ENCODE measurements at regions not wholly inside any gene's neighbourhood (a gene's known extent, or its start where the extent isn't known, plus 50 kb on each side); places are given as distances from the start of the nearest gene placed in this dataset.
"Not testable (repeated sequence)": the region's sequence is repeated elsewhere in the genome, so short reads cannot be mapped to it uniquely, and the experiment has no call there.

DNA sequence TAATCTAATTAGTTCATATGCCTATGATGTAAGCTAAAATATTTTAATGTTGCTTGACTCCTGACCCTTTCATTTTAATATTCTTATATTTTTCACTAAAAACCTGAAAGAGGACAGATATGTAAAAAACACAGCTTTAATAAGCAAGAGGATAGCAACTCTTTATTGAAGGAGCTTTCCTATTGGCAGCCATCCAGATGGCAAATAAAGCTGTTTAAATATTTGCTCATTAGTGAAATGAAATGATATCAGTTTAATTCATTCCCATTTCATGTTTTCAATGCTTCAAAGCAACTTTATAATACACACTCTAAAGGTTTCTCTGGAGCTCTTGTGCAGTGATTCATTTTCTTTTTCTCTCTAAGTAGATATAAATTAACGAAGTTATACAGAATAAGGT is 473.4 kb downstream of the PCDH7 start:
- H3K4me1 Mint-ChIP-seq = no peaks in the 10 kb centered on the region
- CTCF ChIA-PET = no interaction called here
- no peak overlapping the region for H3K4me3 Mint-ChIP-seq
- H3K27me3 Mint-ChIP-seq = no peaks in the 10 kb centered on the region
- intact Hi-C loops (cut with DNase I, micrococcal nuclease) = no loop called here
- H3K27ac Mint-ChIP-seq = no peak overlapping the region
- POLR2A ChIA-PET = no interaction called here
- H3K36me3 Mint-ChIP-seq (ENCODE audit: low read depth) = no peaks in the 10 kb centered on the region
- H3K9me3 Mint-ChIP-seq (ENCODE audit: low read depth) = peaks cover 14% of the 10 kb centered on the region
- DNase-seq (no peak), ATAC-seq (no peak)

DNA sequence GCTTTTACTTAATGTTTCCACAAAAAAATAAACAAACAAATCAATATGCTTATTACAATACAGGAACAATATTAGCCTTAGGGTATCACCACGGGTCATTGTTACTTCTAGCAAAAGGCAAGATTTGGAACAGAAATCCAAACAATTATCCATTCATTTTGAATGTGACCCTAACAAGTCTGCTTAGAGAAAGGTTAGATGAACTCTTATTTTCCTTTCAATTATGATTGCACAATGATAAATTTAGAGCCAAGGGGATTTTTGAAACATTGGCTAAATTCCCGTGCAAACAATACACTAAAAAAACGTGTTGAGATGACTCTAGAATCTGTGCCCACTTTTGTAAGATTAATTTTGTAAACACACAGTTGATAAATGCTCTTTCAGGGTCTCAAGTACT is 474.7 kb downstream of the PCDH7 start:
- intact Hi-C loops (cut with DNase I, micrococcal nuclease) = no loop called here

DNA sequence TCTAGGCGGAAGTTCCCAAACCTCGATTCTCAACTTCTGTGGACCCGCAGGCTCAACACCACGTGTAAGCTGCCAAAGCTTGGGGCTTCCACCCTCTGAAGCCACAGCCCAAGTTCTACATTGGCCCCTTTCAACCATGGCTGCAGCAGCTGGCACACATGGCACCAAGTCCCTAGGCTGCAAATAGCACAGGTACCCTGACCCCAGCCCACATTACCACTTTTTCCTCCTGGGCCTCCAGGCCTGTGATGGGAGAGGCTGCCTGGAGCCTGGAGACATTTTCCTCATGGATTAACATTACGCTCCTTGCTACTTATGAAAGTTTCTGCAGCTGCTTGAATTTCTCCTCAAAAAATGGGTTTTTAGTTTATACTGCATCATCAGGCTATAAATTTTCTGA is 479.5 kb downstream of the PCDH7 start:
- Mint-ChIP-seq H3K9me3 (ENCODE audit: low read depth) (peaks cover 19% of the 10 kb centered on the region), H3K4me1 (no peaks in the 10 kb centered on the region), H3K4me3 (no peak overlapping the region), H3K27me3 (no peaks in the 10 kb centered on the region), H3K27ac (no peak overlapping the region), H3K36me3 (ENCODE audit: low read depth) (peaks cover 1% of the 10 kb centered on the region)
- POLR2A ChIA-PET = no interaction called here
- CTCF ChIA-PET = no interaction called here
- ATAC-seq (no peak), DNase-seq (no peak)
- intact Hi-C loops (cut with DNase I, micrococcal nuclease) = no loop called here

More for the DNA sequence above, 474.7 kb downstream of the PCDH7 start:
- CTCF ChIA-PET = no interaction called here
- DNase-seq (no peak), ATAC-seq (no peak)
- no peaks in the 10 kb centered on the region for H3K36me3 Mint-ChIP-seq (ENCODE audit: low read depth)
- no peak overlapping the region for H3K4me3 Mint-ChIP-seq
- no peaks in the 10 kb centered on the region for H3K4me1 Mint-ChIP-seq
- POLR2A ChIA-PET = no interaction called here
- no peaks in the 10 kb centered on the region for H3K27me3 Mint-ChIP-seq
- H3K9me3 Mint-ChIP-seq (ENCODE audit: low read depth) = peaks cover 16% of the 10 kb centered on the region
- H3K27ac Mint-ChIP-seq = no peak overlapping the region

DNA sequence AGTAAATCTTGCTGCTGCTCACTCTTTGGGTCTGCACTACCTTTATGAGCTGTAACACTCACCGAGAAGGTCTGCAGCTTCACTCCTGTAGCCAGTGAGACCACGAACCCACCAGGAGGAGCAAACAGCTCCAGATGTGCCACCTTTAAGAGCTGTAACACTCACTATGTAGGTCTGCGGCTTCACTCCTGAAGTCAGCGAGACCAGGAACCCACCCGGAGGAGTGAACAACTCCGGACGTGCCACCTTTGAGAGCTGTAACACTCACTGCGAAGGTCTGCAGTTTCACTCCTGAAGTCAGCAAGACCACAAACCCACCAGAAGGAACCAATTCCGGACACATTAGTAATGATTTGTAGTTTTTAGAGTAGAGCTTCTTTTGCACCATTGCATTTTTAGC is 481.9 kb downstream of the PCDH7 start:
- POLR2A ChIA-PET; H3K36me3 Mint-ChIP-seq (ENCODE audit: low read depth); H3K27ac Mint-ChIP-seq; H3K27me3 Mint-ChIP-seq; ATAC-seq; intact Hi-C loops (cut with DNase I, micrococcal nuclease); H3K4me1 Mint-ChIP-seq; H3K4me3 Mint-ChIP-seq; DNase-seq: not testable (repeated sequence)
- CTCF ChIA-PET = interaction anchor here (1.1 kb wide), 1 partner anchor 32 kb away, joined by 3 read pairs; no protein-coding TSS in a partner anchor
- H3K9me3 Mint-ChIP-seq (ENCODE audit: low read depth) = peaks cover 12% of the 10 kb centered on the region

DNA sequence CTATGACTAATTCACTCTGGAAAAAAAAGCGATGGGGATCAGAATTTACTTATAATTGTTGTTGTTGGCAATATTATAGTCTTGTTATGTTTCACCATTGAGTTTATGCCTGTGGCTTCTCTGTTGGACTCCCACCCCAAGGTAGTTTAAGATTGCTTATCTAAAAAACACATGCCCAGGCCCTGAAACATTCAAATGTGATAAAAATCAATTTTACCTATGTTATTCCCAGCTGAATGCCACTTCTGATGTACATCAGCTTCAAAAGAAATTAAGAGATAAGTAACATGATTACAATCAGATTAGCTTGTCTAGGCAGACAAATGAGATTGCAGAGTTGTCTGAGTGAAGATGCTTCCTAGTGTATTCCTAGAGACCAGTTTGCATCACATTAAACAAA is 484.7 kb downstream of the PCDH7 start:
- ChIA-PET POLR2A (no interaction called here), CTCF (no interaction called here)
- Mint-ChIP-seq H3K4me3 (no peak overlapping the region), H3K9me3 (ENCODE audit: low read depth) (peaks cover 7% of the 10 kb centered on the region), H3K27ac (no peak overlapping the region), H3K36me3 (ENCODE audit: low read depth) (peaks cover 1% of the 10 kb centered on the region), H3K27me3 (no peaks in the 10 kb centered on the region), H3K4me1 (no peaks in the 10 kb centered on the region)
- DNase-seq (no peak), ATAC-seq (no peak)
- intact Hi-C loops (cut with DNase I, micrococcal nuclease) = no loop called here

DNA sequence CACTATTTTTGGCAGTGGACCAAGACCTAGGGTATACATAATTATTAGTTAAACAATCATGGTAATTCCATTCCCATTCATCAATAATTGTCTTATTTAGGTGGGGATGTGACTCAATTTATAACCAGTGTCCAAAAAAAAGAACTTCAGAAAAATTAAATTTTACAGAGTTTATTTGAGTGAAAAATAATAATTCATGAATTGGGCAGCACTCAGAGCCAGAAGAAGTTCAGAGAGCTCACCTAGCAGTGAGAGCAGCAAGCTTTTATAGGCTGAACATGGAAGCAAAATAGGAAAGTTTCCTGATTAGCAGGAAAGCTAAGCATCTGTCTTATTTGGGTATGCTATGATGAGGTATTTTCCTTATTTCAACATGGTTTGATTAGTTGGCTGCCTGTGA is 500.8 kb downstream of the PCDH7 start:
- no peak for DNase-seq
- no peak overlapping the region for H3K27ac Mint-ChIP-seq
- H3K36me3 Mint-ChIP-seq (ENCODE audit: low read depth) = no peaks in the 10 kb centered on the region
- H3K4me1 Mint-ChIP-seq = no peaks in the 10 kb centered on the region
- no peak for ATAC-seq
- CTCF ChIA-PET = no interaction called here
- peaks cover 9% of the 10 kb centered on the region for H3K9me3 Mint-ChIP-seq (ENCODE audit: low read depth)
- intact Hi-C loops (cut with DNase I, micrococcal nuclease) = no loop called here
- POLR2A ChIA-PET = no interaction called here
- H3K4me3 Mint-ChIP-seq = no peak overlapping the region
- no peaks in the 10 kb centered on the region for H3K27me3 Mint-ChIP-seq

DNA sequence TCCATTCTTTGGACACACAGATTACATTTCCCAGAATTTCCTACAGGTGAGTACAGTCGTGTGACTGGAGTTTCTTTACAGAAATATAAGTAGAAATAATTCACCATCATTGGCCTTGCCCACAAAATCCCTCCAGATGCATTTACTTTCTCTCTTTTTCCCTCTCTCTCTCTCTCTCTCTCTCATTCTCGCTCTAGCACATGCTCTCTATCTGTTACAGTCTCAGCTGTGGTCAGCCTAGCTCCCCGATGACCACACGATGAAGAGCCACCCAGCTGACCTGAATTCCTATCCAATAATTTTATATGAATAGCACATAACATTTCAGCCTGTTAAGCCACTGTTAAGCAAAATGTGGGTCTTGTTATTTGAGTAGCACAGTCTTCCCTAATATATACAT is 507.9 kb downstream of the PCDH7 start:
- DNase-seq = no peak
- intact Hi-C loops (cut with DNase I, micrococcal nuclease) = no loop called here
- Mint-ChIP-seq H3K4me1 (no peaks in the 10 kb centered on the region), H3K27me3 (no peaks in the 10 kb centered on the region), H3K9me3 (ENCODE audit: low read depth) (no peaks in the 10 kb centered on the region), H3K36me3 (ENCODE audit: low read depth) (no peaks in the 10 kb centered on the region), H3K4me3 (no peak overlapping the region), H3K27ac (no peak overlapping the region)
- ChIA-PET POLR2A (no interaction called here), CTCF (no interaction called here)
- ATAC-seq = no peak

DNA sequence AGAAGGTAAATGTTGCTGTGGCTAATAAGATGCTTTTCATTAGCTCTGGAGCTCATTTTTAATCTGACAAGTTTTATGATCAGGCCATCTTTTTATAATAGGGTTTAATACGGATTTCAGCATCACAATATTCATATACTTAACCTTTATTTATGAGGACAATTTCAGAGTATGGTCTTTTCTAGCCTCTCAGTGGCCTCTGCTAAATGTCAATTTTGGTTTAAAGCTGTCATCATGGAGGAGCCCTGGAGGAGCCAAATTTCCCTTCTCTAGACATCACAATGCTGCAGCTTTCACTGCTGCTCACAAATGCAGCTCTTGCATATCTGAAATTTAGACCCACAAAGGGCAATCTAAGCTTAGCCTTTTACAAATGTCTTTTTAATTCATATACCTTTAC is 510.4 kb downstream of the PCDH7 start:
- no peaks in the 10 kb centered on the region for H3K27me3 Mint-ChIP-seq
- ChIA-PET CTCF (no interaction called here), POLR2A (no interaction called here)
- H3K4me1 Mint-ChIP-seq = no peaks in the 10 kb centered on the region
- H3K27ac Mint-ChIP-seq = no peak overlapping the region
- DNase-seq = no peak
- no peak overlapping the region for H3K4me3 Mint-ChIP-seq
- intact Hi-C loops (cut with DNase I, micrococcal nuclease) = no loop called here
- H3K9me3 Mint-ChIP-seq (ENCODE audit: low read depth) = no peaks in the 10 kb centered on the region
- no peak for ATAC-seq
- H3K36me3 Mint-ChIP-seq (ENCODE audit: low read depth) = no peaks in the 10 kb centered on the region

DNA sequence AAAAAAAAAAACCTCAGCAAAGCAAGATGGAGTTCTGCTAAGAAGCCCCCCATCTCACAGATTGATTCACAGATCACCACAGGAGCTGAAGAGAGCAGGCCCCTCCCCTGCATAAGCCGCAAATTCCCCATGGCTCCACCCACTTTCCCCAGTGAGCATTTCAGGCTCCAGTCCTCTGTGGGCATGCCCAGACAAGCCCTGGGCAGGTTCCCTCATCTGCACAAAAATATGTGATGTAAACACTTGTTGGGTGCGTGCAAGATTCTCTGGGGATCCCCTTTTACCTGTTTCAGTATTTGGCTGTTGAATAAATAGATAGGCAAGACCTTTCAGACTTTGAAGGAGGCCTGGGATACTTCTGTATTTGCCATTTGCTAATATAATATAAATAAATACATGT is 514.3 kb downstream of the PCDH7 start:
- ChIA-PET CTCF (interaction anchor here (0.6 kb wide), 2 partner anchors 30 to 82 kb away, joined by 3 read pairs; no protein-coding TSS in a partner anchor), POLR2A (no interaction called here)
- H3K4me3 Mint-ChIP-seq = no peak overlapping the region
- peaks cover 11% of the 10 kb centered on the region for H3K9me3 Mint-ChIP-seq (ENCODE audit: low read depth)
- intact Hi-C loops (cut with DNase I, micrococcal nuclease) = no loop called here
- H3K27me3 Mint-ChIP-seq = no peaks in the 10 kb centered on the region
- peaks cover 1% of the 10 kb centered on the region for H3K36me3 Mint-ChIP-seq (ENCODE audit: low read depth)
- H3K4me1 Mint-ChIP-seq = no peaks in the 10 kb centered on the region
- no peak overlapping the region for H3K27ac Mint-ChIP-seq
- no peak for DNase-seq
- ATAC-seq = no peak

DNA sequence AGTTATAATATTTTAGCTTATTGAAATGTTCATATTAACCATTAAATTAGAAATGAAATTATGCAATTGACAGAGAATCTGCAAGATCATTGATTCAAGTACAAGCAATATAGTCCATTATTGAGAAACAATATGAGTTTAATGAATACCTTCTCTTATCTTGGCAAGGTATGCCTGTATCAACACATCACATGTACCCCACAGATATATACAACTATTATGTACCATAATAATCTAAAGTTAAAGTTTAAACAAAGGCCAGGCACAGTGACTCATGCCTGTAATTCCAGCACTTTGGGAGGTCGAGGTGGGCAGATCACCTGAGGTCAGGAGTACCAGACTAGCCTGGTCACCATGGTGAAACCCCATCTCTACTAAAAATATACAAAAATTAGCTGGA is 514.7 kb downstream of the PCDH7 start:
- CTCF ChIA-PET = interaction anchor here (0.6 kb wide), 1 partner anchor 82 kb away, joined by 3 read pairs; no protein-coding TSS in a partner anchor
- no peak overlapping the region for H3K4me3 Mint-ChIP-seq
- DNase-seq (no peak), ATAC-seq (no peak)
- peaks cover 1% of the 10 kb centered on the region for H3K36me3 Mint-ChIP-seq (ENCODE audit: low read depth)
- intact Hi-C loops (cut with DNase I, micrococcal nuclease) = no loop called here
- H3K9me3 Mint-ChIP-seq (ENCODE audit: low read depth) = peaks cover 11% of the 10 kb centered on the region
- H3K27me3 Mint-ChIP-seq = no peaks in the 10 kb centered on the region
- POLR2A ChIA-PET = no interaction called here
- no peaks in the 10 kb centered on the region for H3K4me1 Mint-ChIP-seq
- no peak overlapping the region for H3K27ac Mint-ChIP-seq

DNA sequence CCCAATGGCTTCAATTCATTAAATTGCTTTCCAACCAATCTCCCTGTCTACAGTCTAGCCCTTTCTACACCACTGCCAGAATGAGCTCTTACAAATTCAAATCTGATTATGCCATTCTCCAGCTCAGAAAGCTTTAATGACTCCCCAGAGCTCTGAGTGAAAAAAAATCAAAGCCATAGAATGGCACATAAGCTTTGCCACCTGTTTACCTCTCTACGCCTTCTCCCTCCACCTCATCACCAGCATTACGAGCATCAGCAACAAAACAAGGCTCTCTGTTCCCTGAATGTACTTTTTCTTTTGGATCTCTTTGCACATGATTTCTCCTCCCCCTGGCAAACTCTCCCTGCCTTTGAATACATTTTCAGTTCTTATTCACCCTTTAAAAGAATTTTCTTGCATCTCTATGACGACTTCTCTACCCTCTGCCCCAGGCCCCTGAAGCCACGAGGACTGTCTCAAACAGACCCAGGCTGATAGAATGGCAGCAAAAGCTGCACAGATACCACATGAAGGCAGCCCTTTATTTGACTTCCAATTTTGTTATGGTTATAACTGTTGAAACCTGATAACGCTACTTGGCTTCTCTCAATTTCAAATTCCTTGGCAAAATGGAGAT is 516.0 kb downstream of the PCDH7 start:
- H3K27me3 Mint-ChIP-seq = no peaks in the 10 kb centered on the region
- H3K4me3 Mint-ChIP-seq = no peak overlapping the region
- H3K9me3 Mint-ChIP-seq (ENCODE audit: low read depth) = peaks cover 11% of the 10 kb centered on the region
- ATAC-seq = no peak
- DNase-seq = no peak
- H3K36me3 Mint-ChIP-seq (ENCODE audit: low read depth) = peaks cover 1% of the 10 kb centered on the region
- POLR2A ChIA-PET = no interaction called here
- H3K27ac Mint-ChIP-seq = no peak overlapping the region
- intact Hi-C loops (cut with DNase I, micrococcal nuclease) = no loop called here
- H3K4me1 Mint-ChIP-seq = no peaks in the 10 kb centered on the region
- CTCF ChIA-PET = no interaction called here

DNA sequence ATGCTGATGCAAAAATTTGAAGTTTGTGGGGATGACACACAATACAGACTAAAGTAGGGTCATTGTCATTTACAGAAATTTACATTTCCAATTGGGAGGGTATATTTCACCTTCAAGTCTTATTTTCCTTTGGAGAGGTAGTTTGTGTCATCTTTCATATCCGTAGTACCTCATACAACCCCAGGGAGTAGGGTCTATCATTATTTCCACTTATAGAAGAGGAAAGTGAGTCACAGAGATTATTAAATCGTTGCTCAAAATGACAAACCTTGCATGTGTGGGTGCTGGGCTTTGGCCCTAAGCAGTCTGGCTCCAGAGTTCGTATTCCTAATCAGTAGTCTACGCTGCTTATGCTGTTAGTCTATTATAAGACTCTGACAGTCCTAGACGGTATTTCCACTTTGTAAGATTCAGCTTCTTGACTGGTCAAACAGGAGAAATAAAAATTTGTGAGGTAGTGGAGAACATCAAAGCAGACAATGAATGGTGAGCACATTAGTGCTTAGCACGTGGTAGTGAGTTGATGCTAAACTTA is 516.5 kb downstream of the PCDH7 start:
- Mint-ChIP-seq H3K36me3 (ENCODE audit: low read depth) (peaks cover 3% of the 10 kb centered on the region), H3K27ac (no peak overlapping the region), H3K4me3 (no peak overlapping the region), H3K4me1 (no peaks in the 10 kb centered on the region), H3K27me3 (no peaks in the 10 kb centered on the region), H3K9me3 (ENCODE audit: low read depth) (peaks cover 14% of the 10 kb centered on the region)
- ChIA-PET CTCF (no interaction called here), POLR2A (no interaction called here)
- DNase-seq (no peak), ATAC-seq (no peak)
- intact Hi-C loops (cut with DNase I, micrococcal nuclease) = no loop called here

DNA sequence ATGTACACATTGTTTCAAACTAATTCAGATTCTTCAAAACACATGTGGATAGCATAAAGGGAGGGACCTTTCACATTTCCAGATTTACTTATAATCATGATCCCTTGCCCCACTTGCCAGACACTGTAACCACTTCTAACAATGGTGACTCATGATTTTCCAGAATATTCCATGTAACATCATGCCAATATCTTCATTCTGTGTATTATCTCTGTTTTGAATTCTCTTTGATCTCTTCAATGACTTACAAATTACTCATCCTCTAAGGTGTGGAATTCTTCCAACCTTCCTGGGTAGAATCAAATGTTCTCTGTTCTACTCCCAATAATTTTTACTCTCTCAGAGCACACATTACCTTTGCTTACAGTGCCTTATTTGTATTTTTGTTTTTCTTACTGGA is 517.1 kb downstream of the PCDH7 start:
- no peak for ATAC-seq
- intact Hi-C loops (cut with DNase I, micrococcal nuclease) = no loop called here

More for the DNA sequence above, 517.1 kb downstream of the PCDH7 start:
- no peak for DNase-seq
- ChIA-PET POLR2A (no interaction called here), CTCF (no interaction called here)
- H3K36me3 Mint-ChIP-seq (ENCODE audit: low read depth) = peaks cover 3% of the 10 kb centered on the region
- H3K27ac Mint-ChIP-seq = no peak overlapping the region
- peaks cover 14% of the 10 kb centered on the region for H3K9me3 Mint-ChIP-seq (ENCODE audit: low read depth)
- no peaks in the 10 kb centered on the region for H3K4me1 Mint-ChIP-seq
- H3K4me3 Mint-ChIP-seq = no peak overlapping the region
- no peaks in the 10 kb centered on the region for H3K27me3 Mint-ChIP-seq
